ENCODE measurements at regions not wholly inside any gene's neighbourhood (a gene's known extent, or its start where the extent isn't known, plus 50 kb on each side); places are given as distances from the start of the nearest gene placed in this dataset.

DNA sequence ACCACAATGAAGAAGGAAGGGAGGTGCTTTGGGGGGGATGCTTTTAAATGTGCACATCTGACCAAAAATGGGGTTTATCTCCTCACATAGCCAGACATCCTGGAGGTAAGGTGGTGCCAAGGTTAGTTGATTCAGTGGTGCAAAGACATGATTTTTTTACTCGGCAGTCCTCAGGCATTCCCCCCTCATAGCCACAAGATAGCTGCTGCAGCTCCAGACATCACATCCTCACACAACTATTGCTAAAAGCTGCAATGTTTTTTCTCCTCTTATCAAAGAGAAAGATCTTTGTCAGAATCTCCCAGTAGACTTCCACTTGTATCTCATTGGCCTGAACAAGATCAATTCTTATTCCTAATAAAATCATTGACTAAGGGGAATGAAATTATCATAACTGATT is 141.3 kb upstream of the ZNF438 start:
- TF ChIP-seq, protein P1, sequence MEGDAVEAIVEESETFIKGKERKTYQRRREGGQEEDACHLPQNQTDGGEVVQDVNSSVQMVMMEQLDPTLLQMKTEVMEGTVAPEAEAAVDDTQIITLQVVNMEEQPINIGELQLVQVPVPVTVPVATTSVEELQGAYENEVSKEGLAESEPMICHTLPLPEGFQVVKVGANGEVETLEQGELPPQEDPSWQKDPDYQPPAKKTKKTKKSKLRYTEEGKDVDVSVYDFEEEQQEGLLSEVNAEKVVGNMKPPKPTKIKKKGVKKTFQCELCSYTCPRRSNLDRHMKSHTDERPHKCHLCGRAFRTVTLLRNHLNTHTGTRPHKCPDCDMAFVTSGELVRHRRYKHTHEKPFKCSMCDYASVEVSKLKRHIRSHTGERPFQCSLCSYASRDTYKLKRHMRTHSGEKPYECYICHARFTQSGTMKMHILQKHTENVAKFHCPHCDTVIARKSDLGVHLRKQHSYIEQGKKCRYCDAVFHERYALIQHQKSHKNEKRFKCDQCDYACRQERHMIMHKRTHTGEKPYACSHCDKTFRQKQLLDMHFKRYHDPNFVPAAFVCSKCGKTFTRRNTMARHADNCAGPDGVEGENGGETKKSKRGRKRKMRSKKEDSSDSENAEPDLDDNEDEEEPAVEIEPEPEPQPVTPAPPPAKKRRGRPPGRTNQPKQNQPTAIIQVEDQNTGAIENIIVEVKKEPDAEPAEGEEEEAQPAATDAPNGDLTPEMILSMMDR (IDR thresholded peaks at IDR 0.05; ENCODE audit: low read length) = no peak
- no peak for TF ChIP-seq EZH2 (IDR thresholded peaks at IDR 0.05; ENCODE audit: borderline replicate concordance, low read length)

Measured in OCI-LY1 (cell line).